HG03066 (cell line): ENCODE measurements at regions not wholly inside any gene's neighbourhood (a gene's known extent, or its start where the extent isn't known, plus 50 kb on each side); places are given as distances from the start of the nearest gene placed in this dataset.
"Not testable (repeated sequence)": the region's sequence is repeated elsewhere in the genome, so short reads cannot be mapped to it uniquely, and the experiment has no call there.

Source experiments
- ATAC-seq: cut with Tn5 transposase; IDR thresholded peaks from one replicate; pipeline ENCODE4 v1.9.1; 2021; ENCODE audit warnings: low read depth; ENCODE audit not compliant: unreplicated experiment

DNA sequence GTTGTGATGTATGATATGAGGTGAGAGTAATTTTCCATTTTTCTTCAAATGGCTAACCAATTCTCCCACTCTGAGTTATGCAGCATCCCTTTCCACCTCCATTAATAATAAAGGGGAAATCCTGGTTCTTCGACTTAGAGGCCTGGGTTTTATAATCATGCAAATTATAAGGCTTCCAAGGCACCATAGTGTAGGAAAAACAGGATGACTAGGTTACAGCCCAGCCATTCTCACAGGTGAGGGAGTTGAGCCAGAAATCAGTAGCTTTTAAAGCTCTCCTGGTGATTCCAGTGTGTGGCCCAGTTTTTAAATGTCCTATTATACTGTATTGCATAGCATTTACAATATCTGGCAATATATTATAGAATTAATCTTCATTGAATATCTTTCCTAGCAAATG lies 203.1 kb downstream of the ARHGEF9 start:
- ATAC-seq, result no peak

DNA sequence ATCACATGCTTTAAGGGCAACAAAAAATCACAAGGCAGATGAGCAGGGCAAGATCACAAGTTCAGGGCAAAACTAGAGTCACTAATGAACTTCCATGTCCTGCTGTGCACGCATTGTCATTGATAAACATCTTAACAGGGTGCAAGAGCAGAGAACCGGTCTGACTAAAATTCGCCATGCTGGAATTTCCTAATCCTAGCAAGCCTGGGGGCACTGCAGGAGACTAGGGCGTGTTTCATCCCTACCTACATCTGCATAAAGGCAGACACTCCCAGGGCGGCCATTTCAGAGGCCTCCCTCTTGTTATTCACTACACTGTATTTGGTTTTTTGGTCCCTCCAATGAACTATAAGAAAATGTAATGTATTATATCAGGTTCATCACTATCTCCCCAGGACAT lies 203.6 kb downstream of the ARHGEF9 start:
- ATAC-seq, result no peak

DNA sequence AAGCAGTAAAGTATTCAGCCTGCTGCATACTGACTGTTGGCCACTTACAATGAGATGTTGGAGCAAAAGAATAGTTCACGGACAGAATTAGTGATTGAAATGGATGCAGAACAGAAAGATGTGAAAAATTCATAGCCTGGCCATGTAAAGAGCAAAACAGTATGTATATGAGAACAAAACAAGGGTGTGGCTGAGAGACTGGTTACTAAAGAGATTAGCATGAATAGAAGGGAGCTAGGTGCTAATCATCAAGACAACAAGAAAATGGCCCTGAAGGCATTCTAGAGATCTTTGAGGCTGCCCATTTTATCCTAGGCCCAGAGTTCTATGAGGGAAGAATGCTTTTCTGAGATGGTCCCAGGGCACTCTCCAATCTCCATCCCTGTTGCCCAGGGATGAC lies 208.5 kb downstream of the ARHGEF9 start:
- ATAC-seq, result no peak

DNA sequence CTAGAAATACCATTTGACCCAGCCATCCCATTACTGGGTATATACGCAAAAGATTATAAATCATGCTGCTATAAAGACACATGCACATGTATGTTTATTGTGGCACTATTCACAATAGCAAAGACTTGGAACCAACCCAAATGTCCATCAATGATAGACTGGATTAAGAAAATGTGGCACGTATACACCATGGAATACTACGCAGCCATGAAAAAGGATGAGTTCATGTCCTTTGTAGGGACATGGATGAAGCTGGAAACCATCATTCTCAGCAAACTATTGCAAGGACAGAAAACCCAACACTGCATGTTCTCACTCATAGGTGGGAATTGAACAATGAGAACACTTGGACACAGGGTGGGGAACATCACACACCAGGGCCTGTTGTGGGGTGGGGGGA lies 209.3 kb downstream of the ARHGEF9 start:
- not testable (repeated sequence) for ATAC-seq

DNA sequence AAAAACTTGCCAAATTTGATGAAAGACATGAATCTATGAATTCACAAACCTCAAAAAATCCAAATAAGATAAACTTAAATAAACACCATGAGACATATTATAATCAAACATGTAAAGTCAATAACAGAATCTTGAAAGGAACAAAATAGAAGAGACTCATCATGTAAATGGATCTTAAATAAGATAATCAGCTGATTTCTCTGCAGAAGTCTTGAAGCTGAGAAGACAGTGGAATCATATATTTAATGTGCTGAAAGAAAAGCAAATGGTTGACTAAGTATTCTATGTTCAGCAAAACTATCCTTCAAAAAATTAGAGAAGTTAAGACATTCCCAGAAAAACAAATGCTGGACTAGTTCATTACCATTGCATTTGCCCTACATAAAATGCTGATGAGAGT lies 215.7 kb upstream of the SPIN4 start:
- no peak for ATAC-seq

DNA sequence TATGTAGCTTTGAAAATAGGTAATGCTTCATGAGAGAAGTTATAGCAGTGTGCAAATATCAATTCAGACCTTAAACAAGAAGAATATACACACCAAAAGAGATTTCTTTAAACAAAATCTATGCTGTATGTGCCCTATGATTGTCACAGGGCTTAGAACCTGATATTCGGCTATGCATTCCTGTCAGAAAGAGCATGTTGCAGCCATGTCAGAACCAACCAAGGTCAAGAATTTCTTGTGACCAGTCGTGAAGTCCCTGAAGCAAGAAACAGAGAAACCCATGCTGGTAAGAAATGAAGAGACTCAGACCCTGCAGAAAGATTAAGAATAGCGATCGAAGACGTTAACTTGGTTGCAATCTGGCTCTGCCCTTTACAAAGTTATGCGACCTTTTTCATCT lies 210.3 kb upstream of the SPIN4 start:
- ATAC-seq, result no peak

DNA sequence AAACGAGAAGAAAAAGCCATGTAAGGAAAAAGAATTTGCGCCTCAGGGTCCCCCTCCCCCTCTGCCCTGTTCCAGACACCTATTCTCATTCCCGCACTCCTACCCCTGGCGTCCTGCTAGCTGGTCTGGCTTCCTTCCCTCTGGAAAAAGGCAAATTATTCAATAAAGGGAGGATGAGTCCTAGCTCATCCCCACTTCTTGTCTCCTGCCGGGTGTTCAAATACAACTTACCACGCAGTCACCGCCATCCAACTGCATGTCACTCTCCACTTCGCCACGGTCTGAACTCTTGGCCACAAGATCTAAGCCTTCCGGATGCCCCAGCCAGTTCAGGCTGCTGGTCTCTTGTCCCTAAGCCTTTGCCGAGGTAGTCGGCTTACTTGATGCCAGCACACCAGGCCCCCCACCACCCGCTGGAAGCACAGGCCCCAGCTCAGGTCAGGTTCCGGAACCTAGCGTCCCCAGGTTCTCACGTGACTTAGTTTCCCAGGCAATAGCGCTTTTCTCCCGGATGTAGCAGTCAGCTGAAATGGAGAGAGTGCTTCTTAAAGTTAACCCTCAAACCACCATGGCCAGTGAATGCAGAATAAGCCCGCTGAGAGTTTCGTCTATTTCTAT lies 209.6 kb upstream of the SPIN4 start:
- ATAC-seq, result peak; percentile 98

DNA sequence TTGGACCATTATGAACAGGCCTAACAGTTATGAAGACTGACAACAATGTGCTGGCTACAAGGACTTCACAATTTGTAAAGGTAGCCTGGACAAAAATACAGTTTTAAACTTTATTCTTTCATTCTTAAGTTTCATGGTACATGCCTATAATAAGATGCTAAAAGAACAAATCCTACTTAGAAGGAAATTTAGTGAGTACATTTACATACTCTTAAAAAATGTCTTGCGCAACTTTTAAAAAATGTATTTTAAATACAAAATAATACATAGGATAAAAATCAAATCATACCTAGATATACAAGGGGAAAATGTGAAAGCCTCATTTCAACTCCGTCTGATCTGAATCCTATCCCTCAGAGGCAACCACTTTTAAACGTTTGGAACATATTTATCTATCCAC lies 200.7 kb upstream of the SPIN4 start:
- ATAC-seq, result no peak

DNA sequence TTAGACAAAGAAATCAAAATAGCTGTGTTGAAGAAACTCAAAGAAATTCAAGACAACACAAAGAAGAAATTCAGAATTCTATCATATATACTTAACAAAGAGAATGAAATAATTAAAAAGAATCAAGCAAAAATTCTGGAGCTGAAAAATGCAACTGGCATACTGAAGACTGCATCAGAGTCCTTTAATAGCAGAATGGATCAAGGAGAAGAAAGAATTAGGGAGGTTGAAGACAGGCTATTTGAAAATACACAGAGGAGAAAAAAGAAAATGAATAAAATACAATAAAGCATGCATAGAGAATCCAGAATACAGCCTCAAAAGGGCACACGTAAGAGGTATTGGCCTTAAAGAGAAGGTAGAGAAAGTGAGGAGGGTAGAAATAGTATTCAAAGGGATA lies 179.5 kb upstream of the SPIN4 start:
- no peak for ATAC-seq

DNA sequence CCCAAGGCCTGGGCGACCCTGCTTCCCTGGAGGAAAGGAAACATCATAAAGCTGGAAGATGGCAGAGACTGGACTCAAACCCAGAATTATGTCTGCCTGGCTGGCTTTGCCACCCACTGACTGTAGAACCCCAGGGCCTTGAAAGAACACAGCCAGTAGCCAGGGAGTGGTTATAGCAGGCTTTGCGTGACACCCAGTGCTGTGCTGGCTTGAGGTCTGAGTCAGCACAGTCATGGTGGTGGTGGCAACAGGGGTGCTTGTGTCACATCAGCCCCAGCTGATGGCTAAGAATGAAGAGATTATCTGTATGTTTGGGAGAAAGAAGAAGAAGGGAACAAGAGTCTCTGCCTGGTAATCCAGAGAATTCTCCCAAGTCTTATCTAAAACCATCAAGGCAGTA lies 178.8 kb upstream of the SPIN4 start:
- ATAC-seq, result no peak

DNA sequence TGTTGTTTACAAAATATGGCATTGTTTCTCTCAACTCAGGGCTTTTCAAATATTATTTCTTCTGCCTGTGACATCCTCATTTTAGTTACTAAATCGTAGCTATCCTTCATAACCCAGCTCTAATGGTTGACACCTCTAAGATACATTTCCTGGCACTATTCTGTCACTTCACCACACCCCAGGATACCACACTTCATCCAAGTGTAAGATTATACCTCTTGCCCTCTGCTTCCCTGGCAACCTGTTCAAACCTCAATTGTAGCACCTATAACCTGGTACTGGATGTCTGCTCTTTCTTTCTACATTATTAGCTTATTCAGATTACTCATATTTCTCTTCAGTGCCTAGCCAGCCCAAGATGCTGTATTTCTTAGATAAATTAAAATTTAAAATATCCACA lies 175.7 kb upstream of the SPIN4 start:
- ATAC-seq, result no peak

DNA sequence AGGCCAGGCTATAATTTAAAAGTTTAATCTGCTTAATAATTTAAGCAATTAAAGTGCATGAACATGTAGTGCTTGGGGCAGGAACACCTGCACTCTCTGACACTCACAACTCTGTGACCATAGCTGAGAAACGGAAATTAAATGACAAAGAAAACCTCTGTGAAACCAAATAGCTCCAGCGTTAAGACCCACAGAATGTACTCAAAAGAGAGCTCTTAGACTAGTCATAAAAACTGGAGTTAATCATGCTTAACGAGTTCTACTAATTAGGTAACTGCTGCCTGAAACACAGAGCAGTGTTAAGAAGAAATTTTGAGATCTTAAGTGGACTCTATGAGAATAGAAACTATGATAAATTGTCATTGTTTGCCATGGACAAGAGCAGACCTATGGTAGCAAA lies 174.4 kb upstream of the SPIN4 start:
- no peak for ATAC-seq

DNA sequence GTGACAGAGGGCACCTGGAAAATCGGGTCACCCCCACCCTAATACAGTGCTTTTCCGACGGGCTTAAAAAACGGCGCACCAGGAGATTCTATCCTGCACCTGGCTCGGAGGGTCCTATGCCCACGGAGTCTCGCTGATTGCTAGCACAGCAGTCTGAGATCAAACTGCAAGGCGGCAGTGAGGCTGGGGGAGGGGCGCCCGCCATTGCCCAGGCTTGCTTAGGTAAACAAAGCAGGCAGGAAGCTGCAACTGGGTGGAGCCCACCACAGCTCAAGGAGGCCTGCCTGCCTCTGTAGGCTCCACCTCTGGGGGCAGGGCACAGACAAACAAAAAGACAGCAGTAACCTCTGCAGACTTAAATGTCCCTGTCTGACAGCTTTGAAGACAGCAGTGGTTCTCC lies 168.2 kb upstream of the SPIN4 start:
- not testable (repeated sequence) for ATAC-seq

DNA sequence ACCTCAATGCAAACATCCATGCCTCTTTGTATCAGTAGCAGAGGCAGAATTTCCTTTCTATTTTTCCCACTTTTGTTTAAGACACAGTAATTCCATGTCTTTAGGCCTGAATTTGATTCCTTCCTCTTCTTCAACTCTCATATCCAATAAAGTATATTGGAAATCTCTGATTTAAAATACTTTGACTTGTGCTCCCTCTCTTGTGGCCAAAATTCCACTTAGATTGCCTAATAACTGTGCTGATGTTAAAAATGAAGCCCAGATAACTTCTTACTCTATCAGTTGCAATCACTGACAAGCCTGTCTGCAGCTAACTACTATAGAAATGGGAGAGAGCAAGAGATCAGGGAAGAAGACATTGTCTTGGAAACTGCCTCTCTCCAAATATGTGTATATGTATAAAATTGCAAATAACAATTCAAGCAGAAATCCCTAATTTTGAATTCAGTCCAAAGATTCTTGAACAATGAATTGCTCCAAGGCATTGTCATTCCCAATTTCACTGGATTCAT lies 163.5 kb upstream of the SPIN4 start:
- no peak for ATAC-seq

DNA sequence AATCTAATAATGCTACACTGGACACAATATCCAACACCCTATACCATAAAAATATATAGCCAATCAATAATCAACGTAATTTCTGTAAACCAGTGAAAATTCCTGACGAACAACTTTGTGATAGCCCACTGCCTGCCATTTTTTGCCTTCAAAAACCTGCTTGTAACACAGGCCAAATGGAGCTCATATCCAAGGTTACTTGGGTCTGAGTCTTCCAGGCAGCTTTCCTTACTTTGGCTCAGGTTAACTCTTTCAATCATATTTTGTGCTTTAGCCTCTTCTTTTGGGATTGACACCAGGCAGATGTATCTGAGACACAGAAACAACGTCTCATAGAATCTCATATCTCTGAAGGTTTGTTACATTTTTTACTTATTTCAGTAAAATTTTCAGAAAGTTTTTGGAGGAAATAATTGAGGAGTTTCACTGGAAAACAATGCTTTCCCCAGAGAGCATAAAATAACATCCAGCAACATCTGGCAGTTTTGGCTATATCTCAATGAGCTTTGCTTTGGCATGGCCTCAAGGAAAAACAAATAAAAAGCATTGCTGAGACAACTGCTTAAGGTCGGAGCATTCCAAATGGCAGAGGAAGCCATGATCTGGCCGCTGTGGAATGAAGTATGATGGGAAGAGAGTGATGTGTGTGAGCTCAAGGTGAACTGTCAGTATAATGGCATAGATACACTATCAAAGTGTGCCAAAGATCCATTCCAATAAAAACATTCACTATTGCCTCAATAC lies 162.9 kb upstream of the SPIN4 start:
- ATAC-seq, result no peak

DNA sequence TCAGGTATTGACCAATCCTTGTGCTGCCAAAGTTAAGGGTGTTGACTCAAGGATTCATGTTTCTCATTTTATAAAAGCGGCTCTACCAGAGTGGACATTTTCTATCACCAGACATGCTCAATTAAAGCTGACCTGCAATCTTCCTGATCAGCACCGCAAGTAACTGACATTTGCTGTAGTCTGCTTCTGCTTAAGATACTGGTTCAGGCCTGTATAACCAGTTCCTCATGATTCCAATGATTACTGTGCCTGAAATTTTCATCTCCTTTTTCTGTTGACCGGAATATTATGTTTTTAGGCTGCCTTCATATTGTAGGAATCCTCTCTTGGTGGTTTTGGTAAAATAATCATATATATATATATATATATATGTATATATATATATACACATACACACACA lies 160.2 kb upstream of the SPIN4 start:
- ATAC-seq, result no peak

DNA sequence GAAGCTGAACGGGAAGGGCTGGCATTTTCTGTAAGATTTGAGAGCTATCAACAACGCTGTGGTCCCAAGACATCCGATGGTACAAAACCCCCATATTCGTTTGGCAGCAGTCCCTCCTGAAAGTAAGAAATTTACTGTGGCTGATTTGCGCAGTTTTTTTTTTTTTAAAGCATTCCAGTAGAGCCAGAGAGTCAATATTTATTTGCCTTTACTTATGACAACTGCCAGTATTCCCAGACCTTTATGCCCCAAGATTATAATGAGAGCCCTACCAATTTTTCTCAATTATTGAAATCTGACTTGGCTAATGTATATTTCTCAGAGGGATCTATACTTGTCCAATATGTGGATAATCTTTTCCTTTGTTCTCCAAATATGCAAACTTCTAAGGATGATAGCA lies 157.5 kb upstream of the SPIN4 start:
- no peak for ATAC-seq

DNA sequence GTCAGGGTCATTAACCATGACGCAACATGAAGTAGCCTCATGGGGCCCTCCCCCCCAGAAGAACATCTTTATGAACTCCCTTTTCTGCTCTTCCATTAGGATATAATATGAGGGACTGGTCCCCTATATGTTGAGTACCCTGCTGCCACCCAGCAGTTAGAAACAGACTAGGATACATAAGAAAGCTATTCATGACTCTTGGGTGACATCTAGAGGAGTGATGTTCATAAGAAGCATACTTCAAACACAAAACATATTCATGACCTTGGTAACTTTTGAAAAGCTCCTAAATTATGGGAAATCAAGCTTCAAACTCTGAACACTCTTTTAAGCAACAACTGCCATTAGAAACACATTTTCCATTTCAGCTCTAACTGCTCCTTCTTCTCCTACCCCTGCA lies 155.2 kb upstream of the SPIN4 start:
- no peak for ATAC-seq

DNA sequence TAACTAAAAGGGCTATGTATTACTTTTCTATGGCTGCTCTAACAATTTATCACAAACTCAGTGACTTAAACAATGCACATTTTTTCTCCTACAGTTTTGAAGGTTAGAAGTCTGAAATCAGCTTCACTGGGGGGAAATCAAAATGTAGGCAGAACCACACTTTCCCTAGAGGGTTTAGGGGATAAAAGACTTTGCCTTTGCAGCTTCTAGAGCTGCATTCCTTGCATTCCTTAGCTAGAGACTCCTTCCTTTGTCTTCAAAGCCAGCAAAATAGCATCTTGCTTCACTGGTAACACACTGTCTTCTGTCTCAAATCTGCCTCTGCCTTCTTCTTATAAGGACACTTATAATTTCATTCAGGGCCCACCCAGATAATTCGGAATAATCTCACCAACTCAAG lies 152.4 kb upstream of the SPIN4 start:
- no peak for ATAC-seq

DNA sequence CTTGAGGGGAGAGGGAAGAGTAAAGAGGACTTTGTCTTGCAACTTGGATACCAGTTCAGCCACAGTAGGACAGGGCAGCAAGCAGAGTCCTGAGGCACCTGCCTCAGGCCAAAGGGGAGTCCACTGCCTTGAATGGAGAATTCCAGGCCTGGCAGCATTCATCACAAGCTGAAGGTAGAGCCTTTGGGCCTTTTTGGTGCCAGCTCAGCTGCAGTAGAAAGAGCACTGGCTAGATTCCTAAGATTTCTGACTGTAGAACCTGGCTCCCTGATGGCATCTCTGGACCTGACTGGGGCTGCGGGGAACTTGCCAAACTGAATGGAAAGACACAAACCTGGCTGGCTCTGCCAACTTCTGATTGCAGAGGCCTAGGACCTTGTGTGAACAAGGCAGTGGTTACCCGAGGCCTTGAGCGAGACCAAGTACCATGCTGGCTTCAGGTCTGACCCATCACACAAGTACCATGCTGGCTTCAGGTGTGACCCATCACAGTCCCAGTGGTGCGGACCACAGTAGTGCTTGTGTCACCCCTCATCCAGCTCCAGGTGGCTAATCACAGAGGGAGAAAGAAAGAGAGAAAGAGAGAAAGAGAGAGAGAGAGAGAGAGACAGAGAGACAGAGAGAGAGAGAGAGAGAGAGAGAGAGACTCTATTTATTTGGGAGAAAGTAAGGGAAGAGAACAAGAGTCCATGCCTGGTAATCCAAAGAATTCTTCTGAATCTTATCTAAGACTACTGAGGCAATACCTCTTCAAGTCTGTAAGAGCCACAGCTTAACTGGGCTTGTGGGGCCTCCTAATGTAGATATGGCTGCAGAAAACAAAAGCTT lies 137.6 kb upstream of the SPIN4 start:
- ATAC-seq, result no peak

DNA sequence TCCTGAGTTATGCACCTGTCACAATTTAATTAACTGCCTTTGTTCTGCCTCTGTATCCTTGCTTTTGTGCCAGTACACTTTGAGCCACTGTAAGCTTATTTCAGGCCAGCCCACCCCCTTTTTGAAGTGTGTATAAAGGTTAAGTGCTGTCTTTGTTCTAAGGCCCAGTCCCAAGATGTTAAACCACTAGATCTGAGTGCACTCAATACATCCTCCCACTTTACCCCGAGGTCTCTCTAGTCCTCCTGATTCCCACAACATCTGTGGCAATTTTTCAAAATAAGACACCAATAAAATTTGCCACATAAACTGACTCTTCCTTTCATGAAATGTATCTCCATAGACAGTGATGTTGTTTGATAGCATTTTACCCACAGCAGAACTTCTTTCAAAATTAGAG lies 124.1 kb upstream of the SPIN4 start:
- no peak for ATAC-seq

DNA sequence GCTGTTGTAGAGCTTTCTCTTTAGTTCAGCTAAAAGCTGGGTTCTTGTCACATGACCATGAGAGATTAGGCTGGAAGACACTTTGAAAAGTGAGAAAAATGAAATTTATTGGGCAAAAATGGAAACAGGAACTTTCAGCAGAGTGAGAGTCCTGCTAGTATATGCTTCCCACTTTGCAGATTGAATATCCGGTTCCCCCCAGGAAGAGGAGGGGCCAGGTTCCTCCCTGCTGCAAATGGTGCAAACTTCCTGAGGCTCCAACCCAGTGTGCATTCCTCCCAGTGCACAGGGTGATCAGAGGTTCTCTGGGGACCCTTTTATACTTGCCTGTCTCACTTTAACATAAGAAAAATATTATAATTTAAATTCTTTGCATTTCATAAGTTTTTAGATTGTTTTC lies 119.9 kb upstream of the SPIN4 start:
- ATAC-seq, result no peak
